ACHN (cell line): ENCODE measurements at regions not wholly inside any gene's neighbourhood (a gene's known extent, or its start where the extent isn't known, plus 50 kb on each side); places are given as distances from the start of the nearest gene placed in this dataset.
"Not testable (repeated sequence)": the region's sequence is repeated elsewhere in the genome, so short reads cannot be mapped to it uniquely, and the experiment has no call there.

ENCODE experiments used
- DNase-seq: peaks from one replicate; pipeline ENCODE4 v3.0.0-alpha.2; 2015
- in situ Hi-C: cut with HindIII; loops from 2 replicates; pipeline ENCODE4 v1.10.0; 2017; ENCODE audit warnings: low sequenced_read_pairs, low pct_ligation_motif_present, low pct_unique_long_range_greater_than_20kb

DNA sequence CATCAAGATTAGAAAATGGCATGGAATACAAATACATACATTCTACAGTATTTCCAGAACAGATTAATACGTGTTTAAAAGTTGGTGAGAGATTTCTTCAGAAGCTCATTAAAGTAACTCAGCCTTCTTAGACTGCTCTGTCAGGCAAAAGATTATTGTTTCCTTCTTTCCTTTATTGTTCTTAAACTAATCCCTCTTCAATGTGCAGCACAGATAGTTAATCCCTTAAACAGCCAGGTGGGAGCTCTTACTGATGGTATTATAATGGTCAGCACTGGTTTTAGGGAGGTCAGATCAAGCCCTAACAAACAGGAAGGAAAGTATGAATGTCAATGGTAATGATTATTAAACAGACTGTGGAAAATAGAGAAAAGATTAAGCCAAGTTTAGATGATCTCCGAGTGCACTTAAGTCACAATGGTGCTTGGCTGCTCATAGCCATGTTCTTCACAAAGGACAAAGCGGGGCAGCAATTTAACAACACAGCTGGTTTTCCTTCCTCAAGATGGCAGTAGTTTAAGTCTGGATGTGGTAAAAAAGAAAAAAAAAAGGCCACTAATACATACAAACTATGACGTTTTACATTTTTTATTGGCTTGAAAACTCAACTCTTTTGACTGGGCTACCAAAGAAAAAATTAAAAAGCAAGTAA is 992.6 kb downstream of the PCDH9 start:
- no peak for DNase-seq
- in situ Hi-C loops: no loop called here

DNA sequence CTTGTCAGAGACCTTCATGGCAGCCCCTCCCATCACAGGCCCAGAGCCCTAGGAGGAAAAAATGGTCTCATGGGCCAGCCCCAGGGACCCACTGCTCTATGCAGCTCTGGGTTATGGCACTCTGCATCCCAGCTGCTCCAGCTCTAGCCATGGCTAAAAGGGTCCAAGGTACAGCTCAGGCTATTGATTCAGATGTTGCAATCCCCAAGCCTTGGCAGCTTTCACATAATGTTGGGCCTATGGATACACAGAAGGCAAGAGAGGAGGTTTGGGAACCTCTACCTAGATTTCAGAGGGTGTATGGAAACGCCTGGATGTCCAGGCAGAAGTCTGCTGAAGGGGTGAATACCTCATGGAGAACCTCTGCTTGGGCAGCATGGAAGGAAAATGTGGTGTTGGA is 996.0 kb downstream of the PCDH9 start:
- DNase-seq: no peak
- in situ Hi-C loops: no loop called here

DNA sequence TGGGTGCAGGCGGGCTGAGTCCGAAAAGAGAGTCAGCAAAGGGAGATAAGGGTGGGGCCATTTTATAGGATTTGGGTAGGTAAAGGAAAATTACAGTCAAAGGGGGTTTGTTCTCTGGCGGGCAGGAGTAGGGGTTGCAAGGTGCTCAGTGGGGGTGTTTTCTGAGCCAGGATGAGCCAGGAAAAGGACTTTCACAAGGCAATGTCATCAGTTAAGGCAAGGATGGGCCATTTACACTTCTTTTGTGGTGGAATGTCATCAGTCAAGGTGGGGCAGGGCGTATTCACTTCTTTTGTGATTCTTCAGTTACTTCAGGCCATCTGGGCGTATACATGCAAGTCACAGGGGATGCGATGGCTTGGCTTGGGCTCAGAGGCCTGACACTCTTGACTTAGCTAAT is 998.2 kb downstream of the PCDH9 start:
- in situ Hi-C loops, DNase-seq: not testable (repeated sequence)

DNA sequence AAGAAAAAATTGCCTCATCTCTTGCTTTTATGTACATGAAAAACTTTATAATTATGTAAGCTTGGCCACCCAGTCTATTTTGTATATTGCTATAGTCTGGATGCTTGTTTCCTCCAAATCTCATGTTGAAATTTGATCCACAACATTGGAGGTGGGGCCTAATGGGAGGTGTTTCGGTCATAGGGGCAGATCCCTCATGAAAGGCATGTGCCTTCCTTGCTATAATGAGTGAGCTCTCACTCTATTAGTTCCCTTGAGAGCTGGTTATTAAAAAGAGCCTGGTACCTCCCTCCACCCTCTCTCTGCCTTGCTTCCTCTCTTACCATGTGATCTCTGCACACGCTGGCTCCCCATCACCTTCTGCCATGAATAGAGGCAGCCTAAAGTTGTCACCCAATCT is 1005.1 kb downstream of the PCDH9 start:
- in situ Hi-C loops: no loop called here
- DNase-seq: no peak

DNA sequence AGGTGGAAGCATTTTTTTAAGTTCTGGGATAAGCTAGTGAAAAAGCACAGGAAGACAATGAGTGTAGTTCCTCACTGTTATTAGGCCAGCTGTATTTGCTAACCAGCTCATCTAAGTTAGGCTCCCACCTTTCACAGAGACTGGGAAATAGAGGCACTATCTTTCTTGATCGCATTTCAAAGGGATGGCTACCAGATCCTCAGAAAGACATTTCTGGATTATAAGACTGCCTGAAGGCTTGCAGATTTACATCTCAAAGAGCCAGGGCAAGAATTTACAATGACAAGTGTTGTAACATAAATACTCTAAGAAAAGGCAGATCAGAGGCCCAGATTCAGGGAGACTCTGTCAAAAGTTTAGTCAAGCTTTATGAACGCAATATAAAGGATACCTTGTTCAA is 1005.5 kb downstream of the PCDH9 start:
- in situ Hi-C loops: no loop called here

DNA sequence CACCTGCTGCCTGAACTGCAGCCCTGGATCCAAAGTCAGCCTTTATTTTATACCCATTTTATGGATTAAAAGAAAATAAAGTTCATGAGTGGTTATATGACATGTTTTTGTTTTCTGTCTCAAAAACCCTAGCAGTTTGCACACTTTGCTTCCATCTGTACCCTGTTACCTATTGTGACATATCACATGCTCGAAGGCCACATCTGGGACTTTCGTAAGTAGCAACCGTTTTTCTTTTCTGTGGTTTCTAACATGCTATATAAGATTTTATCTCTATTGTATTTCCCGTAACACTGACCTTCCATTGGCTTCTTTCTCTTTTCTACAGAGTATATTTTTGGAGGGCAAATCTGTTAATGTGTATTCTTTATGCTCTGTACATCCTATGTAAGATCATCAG is 1007.2 kb downstream of the PCDH9 start:
- no peak for DNase-seq
- in situ Hi-C loops: no loop called here

More for the DNA sequence above, 1005.5 kb downstream of the PCDH9 start:
- DNase-seq: no peak

DNA sequence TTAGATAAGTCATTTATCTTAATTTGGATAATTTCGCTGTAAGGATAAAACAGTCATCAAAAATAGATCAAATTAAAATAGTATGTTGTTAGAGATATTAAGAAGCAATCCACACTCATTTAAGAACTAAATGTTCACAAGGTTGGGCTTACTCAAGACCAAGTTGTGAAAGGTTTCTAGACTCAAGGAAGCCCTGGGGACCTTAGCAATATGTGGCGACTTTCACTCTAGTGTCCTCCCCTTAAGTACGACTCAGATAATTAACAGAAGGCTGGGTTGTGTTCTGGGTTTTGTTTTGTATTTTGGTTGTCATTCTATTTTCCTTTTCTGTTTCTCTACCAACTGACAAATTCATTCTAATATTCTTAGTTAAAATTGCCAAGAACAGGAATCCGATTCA is 1008.0 kb downstream of the PCDH9 start:
- in situ Hi-C loops: no loop called here
- DNase-seq: no peak

DNA sequence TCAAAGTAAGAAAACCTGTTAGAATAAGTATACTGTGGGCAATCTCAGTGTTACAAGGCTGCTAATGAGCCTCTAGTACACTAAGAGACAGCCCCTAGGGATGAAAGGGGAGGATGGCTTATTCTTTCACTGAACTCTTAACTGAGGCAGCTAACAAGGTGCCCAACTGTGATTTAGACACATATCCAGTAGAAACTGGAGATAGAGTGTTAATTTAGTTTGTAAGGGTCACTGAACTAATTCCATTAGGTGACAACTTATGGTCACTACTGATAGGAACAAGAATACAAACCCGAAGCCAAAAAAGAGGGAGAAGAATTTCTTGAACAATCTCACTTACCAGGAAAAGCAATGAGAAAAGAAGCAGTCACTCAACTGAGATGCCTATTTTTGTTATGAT is 1010.6 kb downstream of the PCDH9 start:
- no peak for DNase-seq
- in situ Hi-C loops: no loop called here

DNA sequence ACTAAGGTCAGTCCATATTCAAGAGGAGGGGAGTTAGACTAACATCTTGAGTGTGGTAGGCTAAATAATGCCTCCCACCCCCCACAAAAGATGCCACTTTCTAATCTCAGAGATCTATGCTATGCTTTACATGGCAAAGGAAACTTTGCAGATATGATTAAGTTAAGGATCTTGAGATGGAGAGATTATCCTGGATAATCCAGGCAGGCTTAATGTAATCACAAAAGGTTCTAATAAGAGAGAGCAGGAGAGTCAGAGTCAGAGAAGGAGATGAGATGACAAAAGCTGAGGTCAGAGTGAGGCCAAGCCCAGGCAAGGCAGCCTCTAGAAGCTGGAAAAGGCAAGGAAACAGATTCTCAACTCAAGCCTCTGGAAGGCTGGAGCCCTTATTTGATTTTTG is 1011.6 kb downstream of the PCDH9 start:
- no peak for DNase-seq
- in situ Hi-C loops: no loop called here

DNA sequence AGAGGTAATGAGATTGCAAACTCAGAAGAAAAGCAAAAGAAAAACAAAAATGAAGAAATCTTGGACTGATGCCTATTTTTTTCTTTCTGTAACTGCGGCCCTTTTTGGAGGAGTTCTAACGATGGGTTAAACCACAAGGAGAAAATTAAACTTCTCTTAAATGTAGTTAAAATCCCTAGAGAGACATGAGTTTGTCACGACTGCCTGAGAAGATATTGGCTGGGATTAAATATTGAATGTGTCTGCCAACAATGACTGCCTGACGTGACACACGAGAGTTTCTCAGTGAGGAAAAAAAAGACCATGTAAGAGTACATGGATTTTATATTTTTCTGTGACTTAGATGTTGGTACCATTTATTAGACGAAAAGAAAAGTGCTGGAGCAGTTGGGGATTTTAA is 1013.4 kb downstream of the PCDH9 start:
- DNase-seq: no peak
- in situ Hi-C loops: no loop called here

DNA sequence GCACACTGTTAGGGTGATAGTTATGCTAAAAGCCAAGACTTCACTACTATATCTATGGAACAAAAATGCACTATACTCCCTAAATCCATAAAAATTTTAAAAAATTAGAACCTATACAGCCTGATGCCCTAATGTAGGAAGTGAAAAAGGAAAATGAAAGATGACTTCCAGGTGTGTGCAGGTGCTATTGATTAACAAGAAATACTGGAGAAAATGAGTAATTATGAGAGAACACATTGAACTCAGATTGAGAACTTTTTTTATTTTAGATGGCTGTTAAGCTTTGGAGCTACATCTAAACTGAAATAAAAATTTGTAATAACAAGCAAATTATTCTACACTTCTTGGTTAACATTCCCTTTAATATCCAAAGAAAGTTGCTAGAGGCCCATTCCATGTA is 1015.7 kb downstream of the PCDH9 start:
- DNase-seq: no peak
- in situ Hi-C loops: no loop called here

DNA sequence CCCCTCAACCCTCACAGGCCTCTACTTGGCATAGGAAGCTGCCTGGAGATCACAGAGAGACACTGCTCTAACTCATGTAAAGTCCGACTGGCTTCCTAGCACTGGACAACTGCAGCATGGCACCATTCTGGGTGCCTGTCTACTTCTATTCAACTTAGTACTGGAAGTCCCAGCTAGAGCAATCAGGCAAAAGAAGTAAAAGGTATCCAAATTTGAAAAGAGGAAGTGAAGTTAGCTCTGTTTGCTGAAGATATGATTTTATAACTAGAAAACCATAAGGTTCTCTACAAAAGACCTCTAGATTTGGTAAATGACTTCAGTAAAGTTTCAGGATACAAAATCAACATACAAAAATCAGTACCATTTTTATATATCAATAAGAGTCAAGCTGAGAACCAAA is 1017.6 kb downstream of the PCDH9 start:
- in situ Hi-C loops: no loop called here
- DNase-seq: no peak

DNA sequence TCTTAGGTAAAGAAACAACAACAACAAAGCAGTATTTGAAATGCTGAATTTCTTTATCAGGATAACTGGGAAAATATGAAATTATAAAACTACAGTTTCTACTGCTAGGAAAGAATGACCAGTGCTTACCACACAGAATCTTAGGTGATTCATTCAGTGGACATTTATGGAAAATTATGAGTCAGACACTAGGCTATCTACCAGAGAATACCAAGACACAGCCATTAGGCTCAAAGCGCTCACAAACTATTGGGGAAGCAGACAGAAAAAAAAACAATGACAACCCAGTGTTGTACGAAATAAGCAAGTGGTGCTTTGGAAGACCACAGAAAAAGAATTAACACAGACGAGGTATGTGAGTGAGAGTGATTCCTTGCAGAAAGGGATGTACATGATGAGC is 1019.5 kb downstream of the PCDH9 start:
- in situ Hi-C loops: no loop called here
- DNase-seq: peak; percentile 66

DNA sequence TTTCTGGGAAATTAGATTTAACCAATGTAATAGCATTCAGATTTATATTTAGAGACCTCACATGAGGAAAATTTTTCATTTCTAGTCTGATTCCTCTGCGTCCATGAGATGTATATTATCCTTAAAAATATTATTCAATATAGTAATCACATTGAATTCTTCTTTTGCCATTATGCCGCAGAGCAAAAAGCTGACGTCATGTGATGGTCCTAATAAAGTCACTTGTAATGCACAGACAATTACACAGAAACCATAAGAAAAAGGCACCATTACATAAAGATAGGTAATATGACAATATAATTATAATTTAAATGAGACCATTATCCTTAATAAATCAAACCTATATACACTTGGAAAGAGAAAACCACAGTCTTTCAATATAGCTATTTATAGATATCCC is 1021.5 kb downstream of the PCDH9 start:
- in situ Hi-C loops: no loop called here
- no peak for DNase-seq

DNA sequence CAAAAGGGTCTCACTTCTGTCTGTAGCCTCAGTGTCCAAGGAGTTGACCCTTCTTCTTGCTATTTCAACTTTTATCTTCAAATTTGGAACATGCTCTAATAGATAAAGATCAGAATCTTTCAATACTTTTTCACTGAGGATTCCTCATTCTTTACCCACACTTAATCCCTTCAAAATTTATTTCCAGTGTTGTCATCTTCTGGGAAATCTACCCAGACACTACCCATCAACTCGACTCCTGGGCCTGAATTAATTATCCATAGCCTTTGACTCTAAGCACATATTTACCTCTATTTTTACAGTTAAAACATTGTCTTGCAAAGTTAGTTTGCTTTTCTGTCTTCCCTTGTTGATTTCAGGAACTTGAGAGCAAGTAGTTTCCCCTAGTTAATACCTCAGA is 1022.5 kb downstream of the PCDH9 start:
- no peak for DNase-seq
- in situ Hi-C loops: no loop called here

DNA sequence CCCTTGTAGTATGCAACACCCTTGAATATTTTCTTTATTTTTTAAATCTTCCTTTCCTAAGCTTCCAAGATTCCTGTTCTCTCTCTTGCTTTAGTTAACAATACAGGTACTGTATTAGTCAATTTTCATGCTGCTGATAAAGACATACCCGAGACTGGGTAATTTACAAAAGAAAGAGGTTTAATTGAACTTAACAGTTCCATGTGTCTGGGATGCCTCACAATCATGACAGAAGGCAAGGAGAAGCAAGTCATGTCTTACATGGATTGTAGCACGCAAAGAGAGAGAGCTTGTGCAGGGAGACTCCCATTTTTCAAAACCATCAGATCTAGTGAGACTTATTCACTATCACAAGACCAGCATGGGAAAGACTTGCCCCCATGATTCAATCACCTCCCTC is 1024.3 kb downstream of the PCDH9 start:
- no peak for DNase-seq
- in situ Hi-C loops: no loop called here

DNA sequence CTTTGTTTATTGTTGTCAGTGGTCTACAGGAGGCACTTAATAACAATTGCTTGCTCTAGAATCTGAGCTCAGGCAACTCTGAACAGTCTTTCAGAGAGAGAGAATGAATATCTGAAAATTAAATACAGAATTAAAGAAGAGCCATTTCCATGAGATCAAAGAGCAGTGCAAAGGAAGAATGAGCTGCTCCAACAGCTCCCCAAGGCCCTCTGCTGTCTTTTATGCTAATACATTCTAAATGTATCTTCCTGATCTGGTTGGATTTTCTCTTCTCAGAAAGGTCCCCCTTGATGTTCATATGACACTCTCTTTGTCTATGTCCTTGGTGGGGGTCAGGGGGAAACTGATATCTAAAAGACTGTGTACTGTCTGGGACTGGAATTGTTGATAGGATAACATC is 1029.6 kb downstream of the PCDH9 start:
- DNase-seq: peak; percentile 1
- in situ Hi-C loops: no loop called here

DNA sequence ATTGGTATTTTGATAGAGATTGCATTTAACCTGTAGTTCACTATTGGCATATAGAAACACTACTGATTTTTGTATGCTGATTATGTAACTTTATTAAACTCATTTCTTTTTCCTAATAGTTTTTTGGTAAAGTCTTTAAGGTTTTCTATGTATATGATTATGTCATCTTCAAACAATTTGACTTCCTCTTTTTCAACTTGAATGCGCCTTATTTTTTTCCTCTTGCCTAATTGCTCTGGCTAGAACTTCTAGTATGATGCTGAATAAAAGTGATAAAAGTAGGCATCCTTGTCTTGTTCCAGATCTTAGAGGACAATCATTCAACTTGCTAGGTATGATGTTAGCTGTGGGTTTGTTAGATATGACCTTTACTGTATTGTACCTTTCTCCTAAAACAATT is 1034.9 kb downstream of the PCDH9 start:
- no peak for DNase-seq

DNA sequence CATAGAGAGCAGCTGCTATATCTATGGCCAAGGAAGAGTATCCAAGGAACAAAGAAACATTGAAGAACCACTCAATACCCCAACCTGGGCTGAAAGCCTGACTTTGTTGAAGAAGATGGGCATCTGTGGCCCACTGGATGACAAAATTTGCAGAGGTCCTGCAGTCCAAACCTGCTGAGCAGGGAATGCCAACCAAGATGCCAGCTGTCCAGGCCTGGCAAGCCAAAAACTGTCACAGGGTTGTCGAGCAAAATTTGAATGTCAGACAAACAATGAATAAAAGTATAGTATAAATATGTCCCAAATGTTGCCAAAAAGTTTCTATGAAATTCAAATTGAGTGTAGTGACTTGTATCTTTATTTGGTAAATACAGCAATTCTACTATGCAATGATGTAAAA is 1040.2 kb downstream of the PCDH9 start:
- no peak for DNase-seq

More for the DNA sequence above, 1034.9 kb downstream of the PCDH9 start:
- in situ Hi-C loops: no loop called here

DNA sequence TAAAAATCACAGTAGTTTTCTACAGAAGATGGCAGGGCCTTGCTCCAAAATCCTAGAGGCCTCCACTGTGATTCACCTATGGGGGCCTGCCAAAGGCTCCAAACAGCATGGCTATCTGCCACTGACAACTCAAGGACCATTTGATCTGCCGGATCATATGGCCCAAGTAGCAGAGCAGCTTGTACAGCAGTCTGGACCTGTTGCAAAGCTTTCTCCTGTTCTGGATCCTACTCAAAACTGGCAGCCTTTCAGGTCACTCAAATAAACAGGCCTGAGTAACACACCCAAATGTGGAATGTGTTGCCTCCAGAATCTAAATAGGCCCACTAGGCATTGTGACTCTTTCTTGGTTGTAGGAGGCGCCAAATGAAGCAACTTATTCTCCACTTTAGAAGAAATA is 1049.3 kb downstream of the PCDH9 start:
- DNase-seq: no peak
- in situ Hi-C loops: no loop called here

More for the DNA sequence above, 1040.2 kb downstream of the PCDH9 start:
- in situ Hi-C loops: no loop called here

DNA sequence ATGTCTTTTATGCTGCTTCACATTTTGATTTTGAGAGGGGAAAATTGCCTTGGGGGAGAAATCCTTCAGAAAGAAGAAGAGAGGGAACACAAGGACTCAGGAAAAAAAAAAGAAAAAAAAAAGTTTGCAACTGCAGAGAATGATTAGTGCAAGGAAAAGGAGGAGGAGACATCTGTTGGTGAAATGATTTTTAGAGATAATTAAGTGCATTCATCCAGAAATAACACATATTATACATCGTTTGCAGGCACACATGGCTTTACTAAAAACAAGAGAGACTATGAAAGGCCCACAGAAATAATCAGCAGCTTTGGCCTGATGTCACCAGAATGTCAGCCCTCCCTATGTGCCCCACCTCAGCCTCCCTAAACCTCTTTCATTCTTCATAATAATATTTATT is 1058.2 kb downstream of the PCDH9 start:
- in situ Hi-C loops: no loop called here
- DNase-seq: no peak
